ENCODE measurements at regions not wholly inside any gene's neighbourhood (a gene's known extent, or its start where the extent isn't known, plus 50 kb on each side); places are given as distances from the start of the nearest gene placed in this dataset.

DNA sequence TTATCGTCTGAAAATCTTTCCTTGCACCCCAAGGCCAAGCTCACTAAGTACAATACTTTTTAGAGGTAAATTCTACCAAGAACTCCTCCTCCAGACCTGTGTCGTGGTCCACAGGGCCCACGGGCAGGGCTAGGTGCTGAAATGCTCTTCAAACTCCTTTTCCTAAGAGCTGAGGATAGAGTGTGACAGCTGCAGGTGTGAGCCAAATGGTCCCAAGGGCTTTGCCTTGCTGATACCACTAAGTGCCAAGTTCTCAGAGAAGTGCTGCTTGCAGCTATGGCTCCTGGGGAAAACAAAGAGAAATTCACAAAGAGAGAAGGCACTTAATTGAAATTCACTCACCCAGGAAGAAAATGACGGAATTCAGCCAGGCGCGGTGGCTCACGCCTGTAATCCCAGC, 868.9 kb upstream of the AUTS2 start:
- H3K4me3 ChIP-seq (ENCODE audit: low read length): no peak overlapping the region
- no peaks in the 10 kb centered on the region for H3K36me3 ChIP-seq (ENCODE audit: control insufficient read depth, low read length)
- H3K9me3 ChIP-seq (ENCODE audit: control insufficient read depth, insufficient read depth, low read length): no peaks in the 10 kb centered on the region
- no peaks in the 10 kb centered on the region for H3F3A ChIP-seq (ENCODE audit: control insufficient read depth, insufficient read depth)
- no peak overlapping the region for H3K27ac ChIP-seq (ENCODE audit: low read depth, low read length)
- H3K9me2 ChIP-seq (replicated peaks; ENCODE audit: control insufficient read depth, low read length): no peaks in the 10 kb centered on the region
- no peak for TF ChIP-seq EZH2phosphoT487 (IDR thresholded peaks at IDR 0.05; ENCODE audit: borderline replicate concordance, low read length)
- TF ChIP-seq, protein P1, sequence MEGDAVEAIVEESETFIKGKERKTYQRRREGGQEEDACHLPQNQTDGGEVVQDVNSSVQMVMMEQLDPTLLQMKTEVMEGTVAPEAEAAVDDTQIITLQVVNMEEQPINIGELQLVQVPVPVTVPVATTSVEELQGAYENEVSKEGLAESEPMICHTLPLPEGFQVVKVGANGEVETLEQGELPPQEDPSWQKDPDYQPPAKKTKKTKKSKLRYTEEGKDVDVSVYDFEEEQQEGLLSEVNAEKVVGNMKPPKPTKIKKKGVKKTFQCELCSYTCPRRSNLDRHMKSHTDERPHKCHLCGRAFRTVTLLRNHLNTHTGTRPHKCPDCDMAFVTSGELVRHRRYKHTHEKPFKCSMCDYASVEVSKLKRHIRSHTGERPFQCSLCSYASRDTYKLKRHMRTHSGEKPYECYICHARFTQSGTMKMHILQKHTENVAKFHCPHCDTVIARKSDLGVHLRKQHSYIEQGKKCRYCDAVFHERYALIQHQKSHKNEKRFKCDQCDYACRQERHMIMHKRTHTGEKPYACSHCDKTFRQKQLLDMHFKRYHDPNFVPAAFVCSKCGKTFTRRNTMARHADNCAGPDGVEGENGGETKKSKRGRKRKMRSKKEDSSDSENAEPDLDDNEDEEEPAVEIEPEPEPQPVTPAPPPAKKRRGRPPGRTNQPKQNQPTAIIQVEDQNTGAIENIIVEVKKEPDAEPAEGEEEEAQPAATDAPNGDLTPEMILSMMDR (IDR thresholded peaks at IDR 0.05; ENCODE audit: low read depth, low read length, poor library complexity, severe bottlenecking): no peak
- no peaks in the 10 kb centered on the region for H3K79me2 ChIP-seq (ENCODE audit: control insufficient read depth, low read length)
- H3K4me2 ChIP-seq (ENCODE audit: low read length): no peak overlapping the region
- H3K4me1 ChIP-seq (ENCODE audit: control insufficient read depth, low read length): no peaks in the 10 kb centered on the region
- no peaks in the 10 kb centered on the region for H3K27me3 ChIP-seq (ENCODE audit: control insufficient read depth, low read length)
- no peaks in the 10 kb centered on the region for H4K20me1 ChIP-seq (ENCODE audit: control insufficient read depth, insufficient read depth, low read depth, low read length)

DNA sequence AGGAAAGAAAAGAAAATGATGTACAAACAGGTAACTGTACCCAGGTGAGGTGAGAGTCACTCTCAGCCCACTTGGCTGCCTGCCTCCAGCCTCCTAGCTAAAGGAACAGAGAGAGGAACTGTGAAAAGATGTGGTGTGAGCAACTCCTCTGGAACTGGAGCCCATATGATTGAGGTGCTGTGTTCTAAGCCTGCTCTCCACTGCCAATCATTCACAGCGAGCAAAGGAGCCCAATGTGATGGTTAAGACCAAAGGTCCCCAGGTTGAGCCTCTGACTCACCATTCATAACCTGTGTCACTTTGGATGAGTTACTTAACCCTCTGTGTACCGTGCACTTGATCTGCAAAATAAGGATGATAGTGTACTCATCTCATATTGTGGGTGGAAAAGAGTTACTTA, 868.1 kb upstream of the AUTS2 start:
- no peaks in the 10 kb centered on the region for H3K9me2 ChIP-seq (replicated peaks; ENCODE audit: control insufficient read depth, low read length)
- no peak overlapping the region for H3K4me2 ChIP-seq (ENCODE audit: low read length)
- TF ChIP-seq, protein P1 (IDR thresholded peaks at IDR 0.05; ENCODE audit: low read depth, low read length, poor library complexity, severe bottlenecking): no peak
- no peak for TF ChIP-seq EZH2phosphoT487 (IDR thresholded peaks at IDR 0.05; ENCODE audit: borderline replicate concordance, low read length)
- H3K9me3 ChIP-seq (ENCODE audit: control insufficient read depth, insufficient read depth, low read length): no peaks in the 10 kb centered on the region
- H3K4me3 ChIP-seq (ENCODE audit: low read length): no peak overlapping the region
- no peaks in the 10 kb centered on the region for H3K27me3 ChIP-seq (ENCODE audit: control insufficient read depth, low read length)
- no peaks in the 10 kb centered on the region for H3K36me3 ChIP-seq (ENCODE audit: control insufficient read depth, low read length)
- no peaks in the 10 kb centered on the region for H3F3A ChIP-seq (ENCODE audit: control insufficient read depth, insufficient read depth)
- H3K4me1 ChIP-seq (ENCODE audit: control insufficient read depth, low read length): no peaks in the 10 kb centered on the region
- H4K20me1 ChIP-seq (ENCODE audit: control insufficient read depth, insufficient read depth, low read depth, low read length): no peaks in the 10 kb centered on the region
- no peak overlapping the region for H3K27ac ChIP-seq (ENCODE audit: low read depth, low read length)
- no peaks in the 10 kb centered on the region for H3K79me2 ChIP-seq (ENCODE audit: control insufficient read depth, low read length)

DNA sequence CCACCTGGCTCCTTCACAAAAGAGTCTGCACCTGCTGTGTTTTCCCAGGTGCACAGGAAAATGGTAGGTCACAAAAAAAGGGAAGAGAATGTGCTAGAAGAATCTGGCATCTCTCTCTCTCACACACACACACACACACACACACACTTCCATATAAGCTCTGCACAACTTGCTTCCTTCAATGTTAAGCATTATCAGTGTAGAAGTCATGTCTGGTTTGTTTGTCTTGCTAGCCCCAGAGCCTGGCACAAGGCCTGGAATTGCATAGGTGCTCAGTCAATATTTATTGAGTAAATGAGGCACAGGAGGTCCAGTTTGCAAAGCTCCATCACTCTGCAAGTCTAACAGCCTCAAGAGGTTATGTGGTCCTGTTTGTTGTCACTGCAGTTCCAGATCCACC, 867.3 kb upstream of the AUTS2 start:
- no peak for TF ChIP-seq EZH2phosphoT487 (IDR thresholded peaks at IDR 0.05; ENCODE audit: borderline replicate concordance, low read length)
- TF ChIP-seq, protein P1 (IDR thresholded peaks at IDR 0.05; ENCODE audit: low read depth, low read length, poor library complexity, severe bottlenecking): no peak
- H3K9me2 ChIP-seq (replicated peaks; ENCODE audit: control insufficient read depth, low read length): no peaks in the 10 kb centered on the region
- no peaks in the 10 kb centered on the region for H3F3A ChIP-seq (ENCODE audit: control insufficient read depth, insufficient read depth)
- no peak overlapping the region for H3K4me2 ChIP-seq (ENCODE audit: low read length)
- H3K27ac ChIP-seq (ENCODE audit: low read depth, low read length): no peak overlapping the region
- no peaks in the 10 kb centered on the region for H3K79me2 ChIP-seq (ENCODE audit: control insufficient read depth, low read length)
- no peak overlapping the region for H3K4me3 ChIP-seq (ENCODE audit: low read length)
- no peaks in the 10 kb centered on the region for H3K4me1 ChIP-seq (ENCODE audit: control insufficient read depth, low read length)
- H3K9me3 ChIP-seq (ENCODE audit: control insufficient read depth, insufficient read depth, low read length): no peaks in the 10 kb centered on the region
- no peaks in the 10 kb centered on the region for H3K36me3 ChIP-seq (ENCODE audit: control insufficient read depth, low read length)
- H4K20me1 ChIP-seq (ENCODE audit: control insufficient read depth, insufficient read depth, low read depth, low read length): no peaks in the 10 kb centered on the region
- H3K27me3 ChIP-seq (ENCODE audit: control insufficient read depth, low read length): no peaks in the 10 kb centered on the region

Data from DOHH2 (cell line).